GM19239 (cell line): ENCODE measurements at regions not wholly inside any gene's neighbourhood (a gene's known extent, or its start where the extent isn't known, plus 50 kb on each side); places are given as distances from the start of the nearest gene placed in this dataset.

Experiments used
- DNase-seq: peaks from one replicate; pipeline ENCODE4 v3.0.0; 2011; ENCODE audit warnings: low spot score; ENCODE audit not compliant: insufficient read length
- FAIRE-seq: peaks from 2 replicates; lab custom pipeline; 2011; peaks lifted over from hg19 to GRCh38; lab: Jason Lieb, UNC

GRCh38 chr14:54200726-54201125 is 196.1 kb upstream of the CDKN3 start:
- DNase-seq (no peak), FAIRE-seq (no peak)

- no peak for DNase-seq
Measured at GRCh38 chr14:54202288-54202687, 194.5 kb upstream of the CDKN3 start.

GRCh38 chr14:54206516-54206915 is 190.3 kb upstream of the CDKN3 start:
- no peak for FAIRE-seq

More at GRCh38 chr14:54202288-54202687, 194.5 kb upstream of the CDKN3 start:
- no peak for FAIRE-seq

GRCh38 chr14:54207075-54207474 is 189.7 kb upstream of the CDKN3 start:
- DNase-seq = no peak
- no peak for FAIRE-seq

More at GRCh38 chr14:54206516-54206915, 190.3 kb upstream of the CDKN3 start:
- no peak for DNase-seq

- FAIRE-seq = no peak
- no peak for DNase-seq
Measured at GRCh38 chr14:54207476-54208462, 189.0 kb upstream of the CDKN3 start.

GRCh38 chr14:54208751-54209150 is 188.1 kb upstream of the CDKN3 start:
- no peak for FAIRE-seq

GRCh38 chr14:54209511-54210250 is 187.1 kb upstream of the CDKN3 start:
- no peak for DNase-seq
- no peak for FAIRE-seq

More at GRCh38 chr14:54208751-54209150, 188.1 kb upstream of the CDKN3 start:
- no peak for DNase-seq

GRCh38 chr14:54211551-54212308 is 185.1 kb upstream of the CDKN3 start:
- FAIRE-seq (no peak), DNase-seq (no peak)

GRCh38 chr14:54213536-54213935 is 183.3 kb upstream of the CDKN3 start:
- DNase-seq (no peak), FAIRE-seq (no peak)

- no peak for FAIRE-seq
Measured at GRCh38 chr14:54216827-54217226, 180.0 kb upstream of the CDKN3 start.

GRCh38 chr14:54219261-54220070 is 177.3 kb upstream of the CDKN3 start:
- DNase-seq = no peak

More at GRCh38 chr14:54216827-54217226, 180.0 kb upstream of the CDKN3 start:
- no peak for DNase-seq

GRCh38 chr14:54220071-54220703 is 176.6 kb upstream of the CDKN3 start:
- no peak for DNase-seq
- FAIRE-seq = no peak

More at GRCh38 chr14:54219261-54220070, 177.3 kb upstream of the CDKN3 start:
- FAIRE-seq = no peak

- DNase-seq = no peak
- FAIRE-seq = no peak
Measured at GRCh38 chr14:54220704-54221431, 175.9 kb upstream of the CDKN3 start.

GRCh38 chr14:54221432-54221803 is 175.4 kb upstream of the CDKN3 start:
- no peak for DNase-seq
- FAIRE-seq = no peak

- DNase-seq = no peak
- no peak for FAIRE-seq
Measured at GRCh38 chr14:54221971-54222370, 174.8 kb upstream of the CDKN3 start.

- FAIRE-seq = no peak
- DNase-seq = no peak
Measured at GRCh38 chr14:54223831-54224402, 172.9 kb upstream of the CDKN3 start.

- DNase-seq (no peak), FAIRE-seq (no peak)
Measured at GRCh38 chr14:54225457-54226060, 171.2 kb upstream of the CDKN3 start.

- no peak for DNase-seq
- no peak for FAIRE-seq
Measured at GRCh38 chr14:54226103-54226502, 170.7 kb upstream of the CDKN3 start.
